ENCODE measurements at regions not wholly inside any gene's neighbourhood (a gene's known extent, or its start where the extent isn't known, plus 50 kb on each side); places are given as distances from the start of the nearest gene placed in this dataset.

GRCh38 chr4:187615972-187616371, 379.6 kb upstream of the ZFP42 start:
- H3K4me3 ChIP-seq: no peak overlapping the region
- H4K20me1 ChIP-seq (ENCODE audit: insufficient read depth, poor library complexity, severe bottlenecking): no peaks in the 10 kb centered on the region
- 91% methylated on average over 1 of the region's 1 CpG for WGBS (ENCODE audit: low lambda C conversion rate, missing lambda C conversion rate)
- no peak for DNase-seq (ENCODE audit: low spot score)
- no peaks in the 10 kb centered on the region for H3K27me3 ChIP-seq
- H3K79me2 ChIP-seq: no peaks in the 10 kb centered on the region
- H2AFZ ChIP-seq: no peak overlapping the region
- no peaks in the 10 kb centered on the region for H3K4me1 ChIP-seq (ENCODE audit: insufficient read depth)
- H3K27ac ChIP-seq: no peak overlapping the region
- no peaks in the 10 kb centered on the region for H3K36me3 ChIP-seq (replicated peaks; ENCODE audit: insufficient read depth, low read depth)
- no peak overlapping the region for H3K4me2 ChIP-seq
- TF ChIP-seq EZH2 (IDR thresholded peaks at IDR 0.05; ENCODE audit: borderline replicate concordance) (no peak), CTCF (IDR thresholded peaks at IDR 0.05; ENCODE audit: poor library complexity) (no peak), EZH2phosphoT487 (IDR thresholded peaks at IDR 0.05; ENCODE audit: low read depth, severe bottlenecking, unreplicated experiment) (no peak)
- H3K9me2 ChIP-seq (replicated peaks; ENCODE audit: insufficient read depth): no peaks in the 10 kb centered on the region
- no peaks in the 10 kb centered on the region for H3K9me3 ChIP-seq (ENCODE audit: low read depth)

GRCh38 chr4:187617113-187617512, 378.5 kb upstream of the ZFP42 start:
- WGBS (ENCODE audit: low lambda C conversion rate, missing lambda C conversion rate): 52% methylated on average over 1 of the region's 1 CpG
- no peaks in the 10 kb centered on the region for H4K20me1 ChIP-seq (ENCODE audit: insufficient read depth, poor library complexity, severe bottlenecking)
- no peak for DNase-seq (ENCODE audit: low spot score)
- no peak for TF ChIP-seq CTCF (IDR thresholded peaks at IDR 0.05; ENCODE audit: poor library complexity)
- TF ChIP-seq EZH2phosphoT487 (IDR thresholded peaks at IDR 0.05; ENCODE audit: low read depth, severe bottlenecking, unreplicated experiment): no peak
- no peak for TF ChIP-seq EZH2 (IDR thresholded peaks at IDR 0.05; ENCODE audit: borderline replicate concordance)
- no peaks in the 10 kb centered on the region for H3K27me3 ChIP-seq
- no peaks in the 10 kb centered on the region for H3K79me2 ChIP-seq
- no peak overlapping the region for H3K4me3 ChIP-seq
- H3K4me2 ChIP-seq: no peak overlapping the region
- H3K9me2 ChIP-seq (replicated peaks; ENCODE audit: insufficient read depth): no peaks in the 10 kb centered on the region
- H3K9me3 ChIP-seq (ENCODE audit: low read depth): no peaks in the 10 kb centered on the region
- H3K27ac ChIP-seq: no peak overlapping the region
- H3K36me3 ChIP-seq (replicated peaks; ENCODE audit: insufficient read depth, low read depth): no peaks in the 10 kb centered on the region
- no peak overlapping the region for H2AFZ ChIP-seq
- no peaks in the 10 kb centered on the region for H3K4me1 ChIP-seq (ENCODE audit: insufficient read depth)

- H2AFZ ChIP-seq: no peak overlapping the region
These were observed 376.8 kb upstream of the ZFP42 start for GRCh38 chr4:187618701-187619281.

More at GRCh38 chr4:187618701-187619281, 376.8 kb upstream of the ZFP42 start:
- Histone ChIP-seq H3K9me2 (replicated peaks; ENCODE audit: insufficient read depth) (no peaks in the 10 kb centered on the region), H3K36me3 (replicated peaks; ENCODE audit: insufficient read depth, low read depth) (no peaks in the 10 kb centered on the region), H3K9me3 (ENCODE audit: low read depth) (no peaks in the 10 kb centered on the region), H3K4me1 (ENCODE audit: insufficient read depth) (no peaks in the 10 kb centered on the region), H3K27me3 (no peaks in the 10 kb centered on the region), H4K20me1 (ENCODE audit: insufficient read depth, poor library complexity, severe bottlenecking) (no peaks in the 10 kb centered on the region), H3K79me2 (no peaks in the 10 kb centered on the region), H3K4me3 (no peak overlapping the region), H3K27ac (no peak overlapping the region), H3K4me2 (no peak overlapping the region)
- TF ChIP-seq CTCF (IDR thresholded peaks at IDR 0.05; ENCODE audit: poor library complexity) (no peak), EZH2phosphoT487 (IDR thresholded peaks at IDR 0.05; ENCODE audit: low read depth, severe bottlenecking, unreplicated experiment) (no peak), EZH2 (IDR thresholded peaks at IDR 0.05; ENCODE audit: borderline replicate concordance) (no peak)
- 46% methylated on average over 2 of the region's 2 CpGs for WGBS (ENCODE audit: low lambda C conversion rate, missing lambda C conversion rate)
- no peak for DNase-seq (ENCODE audit: low spot score)

All from hepatocyte (in vitro differentiated cells).